Keratinocyte (primary cell): ENCODE measurements at regions not wholly inside any gene's neighbourhood (a gene's known extent, or its start where the extent isn't known, plus 50 kb on each side); places are given as distances from the start of the nearest gene placed in this dataset.

ENCODE experiments used
- DNase-seq: peaks from one replicate; pipeline ENCODE4 v3.0.0-alpha.2; 2011; ENCODE audit warnings: low read depth, missing footprints, low spot score
- FAIRE-seq: peaks from 2 replicates; lab custom pipeline; 2011; peaks lifted over from hg19 to GRCh38; lab: Jason Lieb, UNC
- H2AFZ ChIP-seq: 2 replicates; pipeline ENCODE4 v1.6.0; 2012; ENCODE audit warnings: low read length, control low read depth, inconsistent platforms; ENCODE audit not compliant: control insufficient read depth
- H3K27ac ChIP-seq: 2 replicates; pipeline ENCODE4 v1.5.1; 2011; ENCODE audit warnings: low read length; ENCODE audit not compliant: control insufficient read depth, insufficient read depth
- H3K27me3 ChIP-seq: 3 replicates; pipeline ENCODE4 v1.6.0; 2011; ENCODE audit warnings: low read length; ENCODE audit not compliant: control insufficient read depth, insufficient read depth; ENCODE audit errors: extremely low read depth
- H3K36me3 ChIP-seq, 2 experiments: 2 replicates in 1 of 2; 3 replicates in 1 of 2; pipeline ENCODE4 v1.5.1; 2011; ENCODE audit warnings: low read length in 2 of 2, mild to moderate bottlenecking in 1 of 2; ENCODE audit not compliant: control insufficient read depth in 2 of 2, insufficient read depth in 2 of 2; ENCODE audit errors: extremely low read depth in 1 of 2
- H3K4me1 ChIP-seq: 3 replicates; pipeline ENCODE4 v1.5.1; 2011; ENCODE audit warnings: low read length; ENCODE audit not compliant: control insufficient read depth, insufficient read depth; ENCODE audit errors: extremely low read depth
- H3K4me2 ChIP-seq: 3 replicates; pipeline ENCODE4 v1.6.0; 2011; ENCODE audit warnings: low read depth, low read length; ENCODE audit not compliant: control insufficient read depth, insufficient read depth; ENCODE audit errors: extremely low read depth
- H3K4me3 ChIP-seq, 3 experiments: fragments of 200-600 bp in 1 of 3; sonication (generic) in 1 of 3; 2 replicates in 2 of 3; 3 replicates in 1 of 3; pipeline ENCODE4 v1.5.1; 2011 to 2016; ENCODE audit warnings: low read length in 3 of 3, mild to moderate bottlenecking in 3 of 3, control low read depth in 2 of 3, inconsistent platforms in 1 of 3, low read depth in 1 of 3, mixed read lengths in 1 of 3, mixed run types in 1 of 3, moderate library complexity in 1 of 3; ENCODE audit not compliant: control insufficient read depth in 2 of 3, insufficient read depth in 2 of 3; ENCODE audit errors: extremely low read depth in 1 of 3
- H3K79me2 ChIP-seq: 2 replicates; pipeline ENCODE4 v1.6.0; 2012; ENCODE audit warnings: low read length; ENCODE audit not compliant: control insufficient read depth, insufficient read depth
- H3K9ac ChIP-seq: 3 replicates; pipeline ENCODE4 v1.6.0; 2011; ENCODE audit warnings: low read length; ENCODE audit not compliant: control insufficient read depth, insufficient read depth; ENCODE audit errors: extremely low read depth
- H3K9me1 ChIP-seq: 3 replicates; pipeline ENCODE4 v1.6.0; 2011; ENCODE audit warnings: low read length; ENCODE audit not compliant: control insufficient read depth, insufficient read depth; ENCODE audit errors: extremely low read depth
- H3K9me3 ChIP-seq: 2 replicates; pipeline ENCODE4 v1.5.1; 2012; ENCODE audit warnings: low read depth, low read length; ENCODE audit not compliant: control insufficient read depth
- H4K20me1 ChIP-seq: 3 replicates; pipeline ENCODE4 v1.6.0; 2011; ENCODE audit warnings: low read length; ENCODE audit not compliant: control insufficient read depth, insufficient read depth; ENCODE audit errors: extremely low read depth
- CTCF ChIP-seq, 3 experiments: IDR thresholded peaks in 1 of 3; conservative IDR thresholded peaks in 1 of 3; optimal IDR thresholded peaks in 1 of 3; 2 replicates in 2 of 3; 3 replicates in 1 of 3; pipeline versions ENCODE3 to v1.5.1; 2011; ENCODE audit warnings: low read length in 3 of 3, mild to moderate bottlenecking in 3 of 3, moderate library complexity in 2 of 3, control low read depth in 1 of 3, inconsistent platforms in 1 of 3; ENCODE audit not compliant: insufficient read depth in 2 of 3; ENCODE audit errors: extremely low read depth in 1 of 3
- EZH2 ChIP-seq: IDR thresholded peaks from one replicate; pipeline ENCODE4 v1.6.1; 2012; ENCODE audit warnings: inconsistent platforms, mild to moderate bottlenecking, low read length, moderate library complexity
- dilution Hi-C: fragments of 300-500 bp; cut with MboI; formaldehyde crosslinking; loops from one replicate; pipeline ENCODE4 v1.7.0; 2020; ENCODE audit warnings: low sequenced_read_pairs; ENCODE audit not compliant: extremely low pct_ligation_motif_present

DNA sequence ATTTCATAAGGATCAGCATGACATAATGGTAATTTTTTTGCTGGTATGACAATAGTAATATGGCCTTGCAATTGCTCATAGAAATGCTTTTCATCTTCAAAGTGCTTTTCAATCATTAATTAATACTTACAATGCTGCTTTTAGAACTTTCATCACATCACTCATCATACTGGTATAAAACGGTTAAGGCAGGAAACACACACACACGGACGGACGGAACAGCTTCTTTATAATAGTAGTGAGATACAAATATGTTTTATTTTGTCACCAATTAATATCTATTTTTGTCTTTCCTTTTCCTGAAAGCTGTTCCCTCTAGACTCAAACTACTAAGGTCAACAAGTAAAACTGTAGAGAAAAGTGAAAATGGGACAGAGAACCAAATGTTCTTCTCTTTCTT lies 353.9 kb upstream of the PKN2 start:
- TF ChIP-seq CTCF (optimal IDR thresholded peaks at IDR 0.05 in 1 of 3, IDR thresholded peaks at IDR 0.05 in 1 of 3, conservative IDR thresholded peaks at IDR 0.05 in 1 of 3; ENCODE audit: extremely low read depth in 1 of 3, insufficient read depth in 2 of 3, low read length in 3 of 3) (no peak), EZH2 (no peak)
- H3K9ac ChIP-seq = no peak overlapping the region
- no peak overlapping the region for H3K4me2 ChIP-seq
- H3K27ac ChIP-seq = no peak overlapping the region
- no peaks in the 10 kb centered on the region for H3K79me2 ChIP-seq
- no peaks in the 10 kb centered on the region for H4K20me1 ChIP-seq
- DNase-seq (no peak), FAIRE-seq (no peak)
- no peak overlapping the region for H3K4me3 ChIP-seq
- H3K27me3 ChIP-seq = no peaks in the 10 kb centered on the region
- no peaks in the 10 kb centered on the region for H3K9me3 ChIP-seq
- H3K4me1 ChIP-seq = peaks cover 7% of the 10 kb centered on the region
- no peaks in the 10 kb centered on the region for H3K36me3 ChIP-seq
- no peaks in the 10 kb centered on the region for H3K9me1 ChIP-seq
- H2AFZ ChIP-seq = no peak overlapping the region
- dilution Hi-C loops = no loop called here

DNA sequence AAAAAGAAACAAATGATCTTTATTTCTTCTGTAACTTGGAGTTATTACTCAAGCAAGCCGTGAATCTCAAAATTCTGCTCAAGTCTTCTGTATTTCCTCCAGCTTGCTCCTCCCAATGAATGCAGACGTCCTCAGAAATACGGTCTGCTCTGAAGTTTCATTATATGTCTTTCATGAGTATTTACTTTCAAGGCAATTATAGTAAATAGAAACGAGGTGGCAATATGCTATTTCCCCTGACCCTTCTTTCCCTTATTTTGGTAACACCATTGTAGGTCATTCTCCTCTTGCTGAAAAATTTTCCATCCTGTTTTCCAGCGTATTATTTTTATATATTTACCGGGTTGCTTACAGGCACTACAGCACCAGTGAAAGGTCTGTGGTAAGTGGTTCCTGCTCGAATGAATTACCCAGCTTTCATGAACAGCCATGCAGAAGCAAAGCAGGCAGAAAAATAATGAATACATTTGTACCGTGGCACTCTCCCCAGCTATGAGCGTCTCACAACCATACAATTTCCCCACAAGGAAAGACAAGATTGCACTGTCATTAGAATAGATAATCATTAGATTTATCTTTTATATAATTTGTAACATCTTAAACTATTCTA lies 350.9 kb upstream of the PKN2 start:
- no peaks in the 10 kb centered on the region for H4K20me1 ChIP-seq
- H3K9me3 ChIP-seq = no peaks in the 10 kb centered on the region
- dilution Hi-C loops = no loop called here
- H3K9ac ChIP-seq = no peak overlapping the region
- H3K4me2 ChIP-seq = no peak overlapping the region
- FAIRE-seq = no peak
- H3K27me3 ChIP-seq = no peaks in the 10 kb centered on the region
- DNase-seq = no peak
- no peaks in the 10 kb centered on the region for H3K9me1 ChIP-seq
- H3K4me3 ChIP-seq = no peak overlapping the region
- H3K27ac ChIP-seq = no peak overlapping the region
- no peaks in the 10 kb centered on the region for H3K79me2 ChIP-seq
- H3K4me1 ChIP-seq = no peaks in the 10 kb centered on the region
- TF ChIP-seq EZH2 (no peak), CTCF (optimal IDR thresholded peaks at IDR 0.05 in 1 of 3, IDR thresholded peaks at IDR 0.05 in 1 of 3, conservative IDR thresholded peaks at IDR 0.05 in 1 of 3; ENCODE audit: extremely low read depth in 1 of 3, insufficient read depth in 2 of 3, low read length in 3 of 3) (no peak)
- H2AFZ ChIP-seq = no peak overlapping the region
- no peaks in the 10 kb centered on the region for H3K36me3 ChIP-seq
